Neural crest cell (in vitro differentiated cells): ENCODE measurements at regions not wholly inside any gene's neighbourhood (a gene's known extent, or its start where the extent isn't known, plus 50 kb on each side); places are given as distances from the start of the nearest gene placed in this dataset.

ENCODE experiments used
- DNase-seq: peaks from one replicate; pipeline ENCODE4 v3.0.0; 2021; ENCODE audit warnings: low read depth, mixed read lengths, low spot score
- H3K27ac Mint-ChIP-seq: one replicate; pipeline ENCODE4 v1.8.0; 2021; ENCODE audit warnings: mild to moderate bottlenecking, mixed read lengths; ENCODE audit not compliant: unreplicated experiment
- H3K27me3 Mint-ChIP-seq: 2 replicates; pipeline ENCODE4 v1.8.0; 2021; ENCODE audit warnings: low read depth, mild to moderate bottlenecking, mixed read lengths
- H3K36me3 Mint-ChIP-seq: 2 replicates; pipeline ENCODE4 v1.8.0; 2021; ENCODE audit warnings: low read depth, mild to moderate bottlenecking, mixed read lengths
- H3K4me1 Mint-ChIP-seq: 2 replicates; pipeline ENCODE4 v1.8.0; 2021; ENCODE audit warnings: mixed read lengths
- H3K4me3 Mint-ChIP-seq: one replicate; pipeline ENCODE4 v1.8.0; 2021; ENCODE audit warnings: mild to moderate bottlenecking, mixed read lengths
- H3K9me3 Mint-ChIP-seq: 2 replicates; pipeline ENCODE4 v1.8.0; 2021; ENCODE audit warnings: mixed read lengths
- CTCF ChIP-seq: fragments of 200-600 bp; sonication (generic); conservative IDR thresholded peaks from 2 replicates; pipeline ENCODE4 v1.5.0; 2021; ENCODE audit warnings: antibody characterized with exemption, mild to moderate bottlenecking

GRCh38 chr2:8436585-8436984 lies 245.3 kb upstream of the ID2 start:
- H3K4me3 Mint-ChIP-seq: no peak overlapping the region
- H3K27ac Mint-ChIP-seq: no peak overlapping the region
- no peak for TF ChIP-seq CTCF

GRCh38 chr2:8437228-8437948 lies 244.5 kb upstream of the ID2 start:
- Mint-ChIP-seq H3K36me3 (no peaks in the 10 kb centered on the region), H3K9me3 (peaks cover 2% of the 10 kb centered on the region), H3K27me3 (no peaks in the 10 kb centered on the region), H3K4me3 (no peak overlapping the region), H3K4me1 (no peaks in the 10 kb centered on the region), H3K27ac (no peak overlapping the region)
- TF ChIP-seq CTCF: no peak
- no peak for DNase-seq

More at GRCh38 chr2:8436585-8436984, 245.3 kb upstream of the ID2 start:
- no peak for DNase-seq
- H3K36me3 Mint-ChIP-seq: no peaks in the 10 kb centered on the region
- H3K4me1 Mint-ChIP-seq: no peaks in the 10 kb centered on the region
- H3K9me3 Mint-ChIP-seq: peaks cover 2% of the 10 kb centered on the region
- no peaks in the 10 kb centered on the region for H3K27me3 Mint-ChIP-seq

- Mint-ChIP-seq H3K27ac (no peak overlapping the region), H3K27me3 (no peaks in the 10 kb centered on the region), H3K36me3 (no peaks in the 10 kb centered on the region), H3K4me3 (no peak overlapping the region), H3K4me1 (no peaks in the 10 kb centered on the region), H3K9me3 (peaks cover 2% of the 10 kb centered on the region)
- DNase-seq: no peak
- no peak for TF ChIP-seq CTCF
Observed at GRCh38 chr2:8437949-8438400, 243.9 kb upstream of the ID2 start.

- no peak for TF ChIP-seq CTCF
- no peak for DNase-seq
- no peaks in the 10 kb centered on the region for H3K36me3 Mint-ChIP-seq
- no peak overlapping the region for H3K27ac Mint-ChIP-seq
- no peaks in the 10 kb centered on the region for H3K27me3 Mint-ChIP-seq
- no peaks in the 10 kb centered on the region for H3K4me1 Mint-ChIP-seq
- peaks cover 2% of the 10 kb centered on the region for H3K9me3 Mint-ChIP-seq
- H3K4me3 Mint-ChIP-seq: no peak overlapping the region
Observed at GRCh38 chr2:8438476-8438875, 243.4 kb upstream of the ID2 start.

- no peaks in the 10 kb centered on the region for H3K4me1 Mint-ChIP-seq
- H3K27ac Mint-ChIP-seq: no peak overlapping the region
- no peak for DNase-seq
- H3K4me3 Mint-ChIP-seq: no peak overlapping the region
- peaks cover 2% of the 10 kb centered on the region for H3K9me3 Mint-ChIP-seq
- no peaks in the 10 kb centered on the region for H3K36me3 Mint-ChIP-seq
- no peaks in the 10 kb centered on the region for H3K27me3 Mint-ChIP-seq
- no peak for TF ChIP-seq CTCF
Observed at GRCh38 chr2:8438996-8439395, 242.9 kb upstream of the ID2 start.
